Astrocyte (in vitro differentiated cells and primary cell): ENCODE measurements at regions not wholly inside any gene's neighbourhood (a gene's known extent, or its start where the extent isn't known, plus 50 kb on each side); places are given as distances from the start of the nearest gene placed in this dataset.

Source experiments
- CTCF ChIP-seq: IDR thresholded peaks from 2 replicates; pipeline ENCODE4 v1.5.1; 2011; ENCODE audit warnings: low read depth, mild to moderate bottlenecking, inconsistent platforms, low read length, moderate library complexity; ENCODE audit not compliant: insufficient read depth
- EZH2 ChIP-seq: IDR thresholded peaks from 2 replicates; pipeline ENCODE4 v1.6.1; 2012; ENCODE audit warnings: mild to moderate bottlenecking, low read length, inconsistent platforms; ENCODE audit not compliant: insufficient read depth

GRCh38 chr16:55398762-55399161 lies 74.8 kb downstream of the IRX6 start:
- TF ChIP-seq CTCF (no peak), EZH2 (no peak)
